Right lobe of liver (tissue), 4 donors: ENCODE measurements at regions not wholly inside any gene's neighbourhood (a gene's known extent, or its start where the extent isn't known, plus 50 kb on each side); places are given as distances from the start of the nearest gene placed in this dataset.

Experiments used
- POLR2A ChIP-seq: fragments of 450-650 bp; IDR thresholded peaks from one replicate; pipeline ENCODE4 v1.6.1; 2017; ENCODE audit warnings: antibody characterized with exemption, mild to moderate bottlenecking
- TF ChIP-seq, protein P1 (sequence below), 4 donors: fragments of 200-600 bp in 3 of 4; fragments of 450-650 bp in 1 of 4; IDR thresholded peaks; one replicate each; pipeline versions ENCODE4 v1.5.1 to v1.8.0; 2016 to 2022; ENCODE audit warnings: antibody characterized with exemption in 4 of 4, mild to moderate bottlenecking in 2 of 4
- donor health status: DM: no; HTN: no; CAD: no.
- donor health status: DM: no; HTN: no; CAD: no.
- donor health status: DM: no; HTN: yes; CAD: no.

DNA sequence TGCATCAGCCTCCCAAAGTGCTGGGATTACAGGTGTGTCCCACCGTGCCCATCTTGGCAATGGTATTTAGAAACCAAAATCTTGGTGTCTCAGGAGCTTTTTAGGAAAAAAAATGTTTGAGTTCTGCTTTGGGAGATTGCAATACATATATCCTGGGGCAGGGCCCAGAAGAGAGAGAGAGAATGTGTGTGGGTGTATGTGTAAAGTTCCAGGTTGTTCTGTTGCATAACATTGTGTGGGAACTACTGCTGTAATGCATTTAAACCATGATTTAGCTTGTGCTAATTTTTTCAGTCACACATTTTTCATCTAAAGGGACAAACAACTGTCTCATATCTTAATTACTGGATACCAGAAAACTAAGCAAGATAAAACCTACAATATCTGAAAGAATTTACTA lies 70.8 kb upstream of the NABP1 start:
- TF ChIP-seq, protein P1, sequence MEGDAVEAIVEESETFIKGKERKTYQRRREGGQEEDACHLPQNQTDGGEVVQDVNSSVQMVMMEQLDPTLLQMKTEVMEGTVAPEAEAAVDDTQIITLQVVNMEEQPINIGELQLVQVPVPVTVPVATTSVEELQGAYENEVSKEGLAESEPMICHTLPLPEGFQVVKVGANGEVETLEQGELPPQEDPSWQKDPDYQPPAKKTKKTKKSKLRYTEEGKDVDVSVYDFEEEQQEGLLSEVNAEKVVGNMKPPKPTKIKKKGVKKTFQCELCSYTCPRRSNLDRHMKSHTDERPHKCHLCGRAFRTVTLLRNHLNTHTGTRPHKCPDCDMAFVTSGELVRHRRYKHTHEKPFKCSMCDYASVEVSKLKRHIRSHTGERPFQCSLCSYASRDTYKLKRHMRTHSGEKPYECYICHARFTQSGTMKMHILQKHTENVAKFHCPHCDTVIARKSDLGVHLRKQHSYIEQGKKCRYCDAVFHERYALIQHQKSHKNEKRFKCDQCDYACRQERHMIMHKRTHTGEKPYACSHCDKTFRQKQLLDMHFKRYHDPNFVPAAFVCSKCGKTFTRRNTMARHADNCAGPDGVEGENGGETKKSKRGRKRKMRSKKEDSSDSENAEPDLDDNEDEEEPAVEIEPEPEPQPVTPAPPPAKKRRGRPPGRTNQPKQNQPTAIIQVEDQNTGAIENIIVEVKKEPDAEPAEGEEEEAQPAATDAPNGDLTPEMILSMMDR (IDR thresholded peaks at IDR 0.05) = no peak
- no peak for TF ChIP-seq POLR2A
